IMR-90 (cell line): ENCODE measurements at regions not wholly inside any gene's neighbourhood (a gene's known extent, or its start where the extent isn't known, plus 50 kb on each side); places are given as distances from the start of the nearest gene placed in this dataset.

Experiments used
- ATAC-seq: fragments of 200-7000 bp; cut with Tn5 transposase; 2 replicates; pipeline ENCODE4 v1.9.1; 2020; ENCODE audit warnings: low read depth, mild to moderate bottlenecking, moderate library complexity
- BruUV-seq: library from RNA; stranded (reverse); fragments of 400-500 nt; replicated peaks from 2 replicates; lab custom pipeline; 2021; lab: Mats Ljungman, UMichigan
- CTCF ChIA-PET: fragments of 300-600 bp; formaldehyde crosslinking; extraction: SDS; loops from one replicate; lab custom pipeline; 2021; ENCODE audit warnings: antibody characterized with exemption; lab: Yijun Ruan, JAX
- POLR2A ChIA-PET: fragments of 300-600 bp; sonication (Branson Sonifier 250); formaldehyde crosslinking; loops from one replicate; lab custom pipeline; 2022; ENCODE audit warnings: antibody characterized with exemption; ENCODE audit not compliant: unreplicated experiment; lab: Charles Lee
- DNase-seq: peaks from one replicate; pipeline ENCODE4 v3.0.0; 2013
- H2AFZ ChIP-seq: replicated peaks from 2 replicates; pipeline ENCODE3; 2013; ENCODE audit warnings: low read length, mild to moderate bottlenecking; ENCODE audit not compliant: poor library complexity
- H2AK5ac ChIP-seq: 2 replicates; pipeline ENCODE4 v1.6.1; 2013; ENCODE audit warnings: low read depth, low read length, inconsistent platforms
- H2AK9ac ChIP-seq: replicated peaks from 2 replicates; pipeline ENCODE3; 2013; ENCODE audit warnings: mild to moderate bottlenecking, low read depth, low read length, moderate library complexity; ENCODE audit not compliant: poor library complexity
- H2BK120ac ChIP-seq: 2 replicates; pipeline ENCODE4 v1.6.1; 2013; ENCODE audit warnings: low read depth, low read length, inconsistent platforms
- H2BK15ac ChIP-seq: 3 replicates; pipeline ENCODE4 v1.6.1; 2013; ENCODE audit warnings: low read depth, low read length, inconsistent platforms
- H2BK20ac ChIP-seq: 2 replicates; pipeline ENCODE4 v1.6.1; 2013; ENCODE audit warnings: low read depth, mild to moderate bottlenecking, inconsistent platforms, low read length, moderate library complexity
- H2BK5ac ChIP-seq: 2 replicates; pipeline ENCODE4 v1.6.1; 2013; ENCODE audit warnings: mild to moderate bottlenecking, low read depth, low read length, inconsistent platforms; ENCODE audit not compliant: poor library complexity, severe bottlenecking
- H3K14ac ChIP-seq: replicated peaks from 2 replicates; pipeline ENCODE4 v1.6.1; 2013; ENCODE audit warnings: low read depth, low read length, inconsistent platforms
- H3K18ac ChIP-seq: 2 replicates; pipeline ENCODE4 v1.6.1; 2013; ENCODE audit warnings: low read depth, low read length, control low read depth
- H3K23ac ChIP-seq: 2 replicates; pipeline ENCODE4 v1.6.1; 2013; ENCODE audit warnings: low read depth, low read length, inconsistent platforms
- H3K27ac ChIP-seq: 2 replicates; pipeline ENCODE4 v1.5.1; 2013; ENCODE audit warnings: mild to moderate bottlenecking, control low read depth, low read length; ENCODE audit not compliant: insufficient read depth
- H3K27me3 ChIP-seq: 2 replicates; pipeline ENCODE4 v1.6.1; 2013; ENCODE audit warnings: low read length; ENCODE audit not compliant: control insufficient read depth, insufficient read depth
- H3K36me3 ChIP-seq: 2 replicates; pipeline ENCODE4 v1.6.1; 2013; ENCODE audit warnings: low read length, mixed read lengths; ENCODE audit not compliant: control insufficient read depth, insufficient read depth
- H3K4ac ChIP-seq: 2 replicates; pipeline ENCODE4 v1.6.1; 2013; ENCODE audit warnings: low read depth, low read length, inconsistent platforms
- H3K4me1 ChIP-seq: 2 replicates; pipeline ENCODE4 v1.6.1; 2013; ENCODE audit warnings: low read length, mixed read lengths; ENCODE audit not compliant: control insufficient read depth, insufficient read depth
- H3K4me2 ChIP-seq: 2 replicates; pipeline ENCODE4 v1.6.1; 2013; ENCODE audit warnings: low read depth, mild to moderate bottlenecking, control low read depth, low read length, moderate library complexity
- H3K4me3 ChIP-seq: 2 replicates; pipeline ENCODE4 v1.5.1; 2013; ENCODE audit warnings: low read depth, mild to moderate bottlenecking, control low read depth, low read length, moderate library complexity; ENCODE audit not compliant: insufficient read depth
- H3K56ac ChIP-seq: 2 replicates; pipeline ENCODE4 v1.6.1; 2013; ENCODE audit warnings: low read length, inconsistent platforms; ENCODE audit not compliant: insufficient read depth; ENCODE audit errors: extremely low read depth
- H3K79me1 ChIP-seq, 2 experiments: 2 replicates each; pipeline ENCODE4 v1.6.1; 2013; ENCODE audit warnings: low read length in 2 of 2, inconsistent platforms in 1 of 2, low read depth in 1 of 2
- H3K9ac ChIP-seq: 2 replicates; pipeline ENCODE4 v1.6.1; 2013; ENCODE audit warnings: low read depth, low read length, control low read depth
- H3K9me1 ChIP-seq: 2 replicates; pipeline ENCODE4 v1.6.1; 2013; ENCODE audit warnings: low read length, inconsistent platforms; ENCODE audit not compliant: insufficient read depth
- H3K9me3 ChIP-seq: 2 replicates; pipeline ENCODE4 v1.6.1; 2013; ENCODE audit warnings: low read length; ENCODE audit not compliant: control insufficient read depth, insufficient read depth
- H4K20me1 ChIP-seq: 2 replicates; pipeline ENCODE4 v1.6.1; 2013; ENCODE audit warnings: low read length, inconsistent platforms; ENCODE audit not compliant: insufficient read depth
- H4K5ac ChIP-seq: 2 replicates; pipeline ENCODE4 v1.6.1; 2013; ENCODE audit warnings: mild to moderate bottlenecking, low read depth, low read length, control low read depth
- H4K8ac ChIP-seq, 2 experiments: 2 replicates each; pipeline ENCODE4 v1.6.1; 2013; ENCODE audit warnings: low read depth in 2 of 2, low read length in 2 of 2, control low read depth in 1 of 2, inconsistent platforms in 1 of 2
- H4K91ac ChIP-seq: 2 replicates; pipeline ENCODE4 v1.6.1; 2013; ENCODE audit warnings: low read depth, low read length, inconsistent platforms; ENCODE audit not compliant: insufficient read depth
- CEBPB ChIP-seq: IDR thresholded peaks from 2 replicates; pipeline ENCODE4 v1.6.1; 2012; ENCODE audit warnings: low read depth, low read length, improper control_type of control experiment
- ELK1 ChIP-seq: fragments of 150-350 bp; IDR thresholded peaks from 2 replicates; pipeline ENCODE4 v1.6.1; 2016; ENCODE audit warnings: low read depth, mild to moderate bottlenecking, low read length, moderate library complexity, borderline replicate concordance
- MAFK ChIP-seq: IDR thresholded peaks from 2 replicates; pipeline ENCODE4 v1.6.1; 2012; ENCODE audit warnings: low read depth, low read length, improper control_type of control experiment
- MAZ ChIP-seq: IDR thresholded peaks from 2 replicates; pipeline ENCODE4 v1.6.1; 2012; ENCODE audit warnings: low read depth, mild to moderate bottlenecking, low read length, improper control_type of control experiment, moderate library complexity, borderline replicate concordance
- MXI1 ChIP-seq: IDR thresholded peaks from 2 replicates; pipeline ENCODE4 v1.6.1; 2012; ENCODE audit warnings: low read depth, mild to moderate bottlenecking, low read length, moderate library complexity, borderline replicate concordance
- NFE2L2 ChIP-seq: fragments of 150-350 bp; IDR thresholded peaks from 2 replicates; pipeline ENCODE4 v1.6.1; 2016; ENCODE audit warnings: low read depth, mild to moderate bottlenecking, low read length
- POLR2A ChIP-seq: IDR thresholded peaks from 2 replicates; pipeline ENCODE4 v1.6.1; 2012; ENCODE audit warnings: mild to moderate bottlenecking, low read depth, low read length
- RAD21 ChIP-seq: IDR thresholded peaks from 2 replicates; pipeline ENCODE4 v1.6.1; 2012; ENCODE audit warnings: low read length, improper control_type of control experiment
- RCOR1 ChIP-seq: IDR thresholded peaks from 2 replicates; pipeline ENCODE4 v1.6.1; 2012; ENCODE audit warnings: mild to moderate bottlenecking, low read length, improper control_type of control experiment; ENCODE audit not compliant: insufficient replicate concordance
- RFX5 ChIP-seq: IDR thresholded peaks from 2 replicates; pipeline ENCODE4 v1.8.0; 2012; ENCODE audit warnings: low read depth, mild to moderate bottlenecking, low read length, moderate library complexity
- SMC3 ChIP-seq: fragments of 150-350 bp; IDR thresholded peaks from 2 replicates; pipeline ENCODE4 v1.6.1; 2016; ENCODE audit warnings: low read depth, mild to moderate bottlenecking, antibody characterized with exemption, low read length, moderate library complexity
- WGBS, 2 experiments: methylation state at CpG; one replicate each; pipeline versions ENCODE4 v1.1.5 to v1.1.7; 2013; ENCODE audit warnings: missing lambda C conversion rate in 2 of 2; ENCODE audit not compliant: insufficient read length in 1 of 2; ENCODE audit errors: extremely low coverage in 2 of 2; 5-methylcytosine and 5-hydroxymethylcytosine counted together
- dilution Hi-C: fragments of 300-500 bp; cut with HindIII; formaldehyde crosslinking; loops from one replicate; pipeline ENCODE4 v1.14.3; 2018; ENCODE audit warnings: low sequenced_read_pairs; ENCODE audit not compliant: unreplicated experiment
- in situ Hi-C: fragments of 300-500 bp; cut with MboI; formaldehyde crosslinking; loops from 3 replicates; pipeline ENCODE4 v1.14.3; 2019; ENCODE audit warnings: low sequenced_read_pairs, inconsistent platforms, mixed read lengths
- intact Hi-C: fragments of 100-400 bp; cut with micrococcal nuclease; formaldehyde crosslinking; loops from 2 replicates; pipeline ENCODE4 v1.10.0; 2022

DNA sequence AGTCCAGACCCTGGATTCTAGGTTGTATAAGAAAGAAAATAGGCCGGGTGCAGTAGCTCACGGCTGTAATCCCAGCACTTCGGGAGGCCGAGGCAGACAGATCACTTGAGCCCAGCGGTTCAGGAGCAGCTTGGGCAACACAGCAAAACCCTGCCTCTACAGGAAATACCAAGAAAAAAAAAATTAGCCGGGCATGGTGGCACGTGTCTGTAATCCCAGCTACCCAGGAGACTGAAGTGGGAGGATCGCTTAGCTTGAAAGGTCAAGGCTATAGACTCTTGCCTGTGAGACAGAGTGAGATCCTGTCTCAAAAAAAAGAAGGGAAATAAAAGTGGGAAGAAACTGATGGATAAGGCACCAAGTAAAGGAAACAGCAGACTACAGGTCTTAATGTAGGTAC, 287.9 kb upstream of the KLF14 start:
- dilution Hi-C loops = no loop called here

More for the DNA sequence above, 287.9 kb upstream of the KLF14 start:
- Histone ChIP-seq H3K4ac (no peak overlapping the region), H3K9me1 (0 out of 2 replicates have a peak, but pooled peaks cover 7% of the 10 kb centered on the region), H4K20me1 (peaks cover 28% of the 10 kb centered on the region; the same call in 1 of the 2 replicates), H4K8ac (no peak overlapping the region), H2BK15ac (no peak overlapping the region), H3K14ac (no peak overlapping the region), H2BK120ac (no peak overlapping the region), H2AK5ac (no peak overlapping the region), H3K4me1 (no peaks in the 10 kb centered on the region), H3K4me2 (no peak overlapping the region), H4K5ac (no peak overlapping the region), H2AFZ (no peak overlapping the region), H3K27me3 (no peaks in the 10 kb centered on the region), H3K9me3 (no peaks in the 10 kb centered on the region), H4K91ac (no peak overlapping the region), H3K56ac (no peak overlapping the region), H3K36me3 (peaks cover 8% of the 10 kb centered on the region), H3K9ac (no peak overlapping the region), H2BK5ac (no peak overlapping the region), H3K4me3 (no peak overlapping the region), H2AK9ac (no peak overlapping the region), H3K18ac (no peak overlapping the region), H3K27ac (no peak overlapping the region), H3K79me1 (peaks cover 26 to 64% of the 10 kb centered on the region in 2 experiments; a peak in 3 of 4 replicates), H2BK20ac (no peak overlapping the region), H3K23ac (no peak overlapping the region)
- ATAC-seq = no peak
- WGBS, 2 experiments = 81% methylated on average over 7 of the region's 8 CpGs; no CpG with 5 or more reads in 1 of the 2 experiments
- no peak for DNase-seq
- POLR2A ChIA-PET = no interaction called here
- CTCF ChIA-PET = no interaction called here
- TF ChIP-seq NFE2L2 = no peak
- no peak for TF ChIP-seq RFX5
- no peak for TF ChIP-seq RAD21
- TF ChIP-seq POLR2A = no peak
- TF ChIP-seq MAFK = no peak
- no peak for TF ChIP-seq SMC3
- no peak for TF ChIP-seq ELK1
- TF ChIP-seq MXI1 = no peak
- no peak for TF ChIP-seq CEBPB
- no peak for TF ChIP-seq RCOR1
- TF ChIP-seq MAZ = no peak
- intact Hi-C loops (no loop called here), in situ Hi-C loops (no loop called here)
- no TSS peak for BruUV-seq
